GM12878 (cell line): ENCODE measurements at regions not wholly inside any gene's neighbourhood (a gene's known extent, or its start where the extent isn't known, plus 50 kb on each side); places are given as distances from the start of the nearest gene placed in this dataset.

Experiments used
- ATAC-seq: fragments of 200-7000 bp; cut with Tn5 transposase; 3 replicates; pipeline ENCODE4 v1.9.1; 2020; ENCODE audit warnings: mild to moderate bottlenecking, moderate library complexity
- BruUV-seq: library from RNA; stranded (reverse); fragments of 400-500 nt; replicated peaks from 2 replicates; lab custom pipeline; 2021; lab: Mats Ljungman, UMichigan
- CTCF ChIA-PET: fragments of 300-600 bp; sonication (Branson Sonifier 250); formaldehyde crosslinking; extraction: SDS; loops from one replicate; lab custom pipeline; 2021; ENCODE audit warnings: inconsistent platforms; lab: Yijun Ruan, JAX
- POLR2A ChIA-PET: fragments of 350-600 bp; formaldehyde crosslinking; extraction: SDS; loops from one replicate; lab custom pipeline; 2021; ENCODE audit warnings: inconsistent platforms; lab: Charles Lee
- RAD21 ChIA-PET: fragments of 300-600 bp; sonication (Branson Sonifier 250); formaldehyde crosslinking; loops from one replicate; lab custom pipeline; 2023; ENCODE audit warnings: antibody characterized with exemption; ENCODE audit not compliant: unreplicated experiment; lab: Charles Lee
- SMC1A ChIA-PET: fragments of 300-600 bp; sonication (Branson Sonifier 250); formaldehyde crosslinking; loops from one replicate; lab custom pipeline; 2023; ENCODE audit not compliant: unreplicated experiment, uncharacterized antibody; lab: Charles Lee
- DNase-seq: peaks from one replicate; pipeline ENCODE4 v3.0.0-alpha.2; 2011; ENCODE audit warnings: low read depth, low spot score
- FAIRE-seq: peaks from 3 replicates; lab custom pipeline; 2011; peaks lifted over from hg19 to GRCh38; lab: Jason Lieb, UNC
- H2AFZ ChIP-seq: 2 replicates; pipeline ENCODE4 v1.6.0; 2011; ENCODE audit warnings: low read depth, low read length, control low read depth; ENCODE audit not compliant: control insufficient read depth
- H3K27ac ChIP-seq: 2 replicates; pipeline ENCODE4 v1.5.1; 2011; ENCODE audit warnings: control low read depth; ENCODE audit not compliant: control insufficient read depth, insufficient read depth
- H3K27me3 ChIP-seq, 2 experiments: replicated peaks in 1 of 2; 2 replicates each; pipeline versions ENCODE4 v1.6.0 to v1.6.1; 2011; ENCODE audit warnings: low read length in 1 of 2; ENCODE audit not compliant: control insufficient read depth in 2 of 2, insufficient read depth in 2 of 2
- H3K36me3 ChIP-seq, 2 experiments: 2 replicates each; pipeline ENCODE4 v1.5.1; 2011; ENCODE audit warnings: low read length in 1 of 2; ENCODE audit not compliant: control insufficient read depth in 2 of 2, insufficient read depth in 2 of 2
- H3K4me1 ChIP-seq: 2 replicates; pipeline ENCODE4 v1.6.1; 2011; ENCODE audit warnings: mild to moderate bottlenecking, low read length, moderate library complexity, mixed read lengths; ENCODE audit not compliant: control insufficient read depth, insufficient read depth
- H3K4me2 ChIP-seq: 2 replicates; pipeline ENCODE4 v1.6.0; 2011; ENCODE audit warnings: control low read depth; ENCODE audit not compliant: control insufficient read depth, insufficient read depth
- H3K4me3 ChIP-seq: fragments of 200-600 bp; sonication (generic); 2 replicates; pipeline ENCODE4 v1.5.1; 2016
- H3K79me2 ChIP-seq: 2 replicates; pipeline ENCODE4 v1.6.0; 2011; ENCODE audit warnings: low read length; ENCODE audit not compliant: control insufficient read depth, insufficient read depth
- H3K9ac ChIP-seq: 2 replicates; pipeline ENCODE4 v1.8.0; 2011; ENCODE audit warnings: low read length, control low read depth, mixed read lengths; ENCODE audit not compliant: control insufficient read depth, insufficient read depth
- H3K9me3 ChIP-seq: replicated peaks from 3 replicates; pipeline ENCODE4 v1.5.1; 2011; ENCODE audit warnings: mild to moderate bottlenecking, low read length; ENCODE audit not compliant: control insufficient read depth, insufficient read depth
- H4K20me1 ChIP-seq: 2 replicates; pipeline ENCODE4 v1.6.0; 2011; ENCODE audit not compliant: control insufficient read depth, insufficient read depth
- ATF3 ChIP-seq: IDR thresholded peaks from 2 replicates; pipeline ENCODE4 v1.6.1; 2011; ENCODE audit warnings: low read depth, mild to moderate bottlenecking, low read length, moderate library complexity, borderline replicate concordance; ENCODE audit errors: extremely low read depth
- CHD4 ChIP-seq: fragments of 200-600 bp; sonication (generic); IDR thresholded peaks from 2 replicates; pipeline ENCODE4 v1.6.1; 2016; ENCODE audit warnings: mild to moderate bottlenecking
- CREM ChIP-seq: IDR thresholded peaks from 2 replicates; pipeline ENCODE4 v1.6.1; 2014; ENCODE audit warnings: antibody characterized with exemption, low read depth
- E2F8 ChIP-seq: fragments of 450-650 bp; IDR thresholded peaks from 2 replicates; pipeline ENCODE4 v1.6.1; 2018; ENCODE audit warnings: mild to moderate bottlenecking, low read depth, moderate library complexity; ENCODE audit not compliant: partially characterized antibody
- FOXM1 ChIP-seq: IDR thresholded peaks from 2 replicates; pipeline ENCODE4 v1.6.1; 2012; ENCODE audit warnings: low read depth, mild to moderate bottlenecking, inconsistent platforms, low read length, moderate library complexity
- KAT2A ChIP-seq: conservative IDR thresholded peaks from 2 replicates; pipeline ENCODE4 v1.6.1; 2011; ENCODE audit warnings: low read depth, low read length; ENCODE audit not compliant: control insufficient read depth
- RAD51 ChIP-seq: fragments of 450-650 bp; IDR thresholded peaks from 2 replicates; pipeline ENCODE4 v1.6.1; 2016; ENCODE audit warnings: moderate library complexity, mild to moderate bottlenecking, inconsistent platforms
- RELA ChIP-seq: fragments of 450-650 bp; IDR thresholded peaks from 2 replicates; pipeline ENCODE4 v1.8.0; 2014; ENCODE audit warnings: borderline replicate concordance; ENCODE audit not compliant: partially characterized antibody
- REST ChIP-seq: IDR thresholded peaks from 2 replicates; pipeline ENCODE4 v1.6.1; 2012; ENCODE audit warnings: mild to moderate bottlenecking, low read depth, low read length
- SP1 ChIP-seq: IDR thresholded peaks from one replicate; pipeline ENCODE4 v1.6.1; 2011; ENCODE audit warnings: low read depth, low read length
- SRF ChIP-seq, 2 experiments: IDR thresholded peaks; 2 replicates each; pipeline ENCODE4 v1.6.1; 2011; ENCODE audit warnings: low read depth in 2 of 2, low read length in 2 of 2, mild to moderate bottlenecking in 1 of 2, moderate library complexity in 1 of 2
- TBL1XR1 ChIP-seq: IDR thresholded peaks from 2 replicates; pipeline ENCODE4 v1.6.1; 2012; ENCODE audit warnings: low read depth, low read length, improper control_type of control experiment
- YBX1 ChIP-seq: fragments of 450-650 bp; IDR thresholded peaks from 2 replicates; pipeline ENCODE4 v1.6.1; 2016; ENCODE audit warnings: antibody characterized with exemption
- YY1 ChIP-seq: IDR thresholded peaks from 2 replicates; pipeline ENCODE4 v1.6.1; 2011; ENCODE audit warnings: low read depth, mild to moderate bottlenecking, low read length
- ZNF207 ChIP-seq: fragments of 450-650 bp; IDR thresholded peaks from 2 replicates; pipeline ENCODE4 v1.6.1; 2014; ENCODE audit warnings: antibody characterized with exemption, mild to moderate bottlenecking, borderline replicate concordance
- WGBS: methylation state at CpG from one replicate; pipeline ENCODE4 v1.1.6; 2016; ENCODE audit warnings: low lambda C conversion rate; ENCODE audit not compliant: insufficient replicate concordance, insufficient coverage; ENCODE audit errors: missing lambda C conversion rate; 5-methylcytosine and 5-hydroxymethylcytosine counted together
- in situ Hi-C: fragments of 300-500 bp; cut with MboI; formaldehyde crosslinking; loops from 9 replicates; pipeline ENCODE4 v1.14.3; 2018; ENCODE audit warnings: mixed read lengths
- intact Hi-C: fragments of 100-400 bp; cut with micrococcal nuclease; formaldehyde crosslinking; loops from one replicate; pipeline ENCODE4 v1.14.2; 2022; ENCODE audit not compliant: unreplicated experiment

GRCh38 chr11:115684699-115685098 lies 180.5 kb upstream of the CADM1 start (continued):
- TF ChIP-seq E2F8 (no peak), CREM (no peak), KAT2A (no peak), ATF3 (no peak), YY1 (no peak)

- Histone ChIP-seq H3K79me2 (no peaks in the 10 kb centered on the region), H3K9ac (no peak overlapping the region), H4K20me1 (no peaks in the 10 kb centered on the region), H3K9me3 (no peaks in the 10 kb centered on the region), H3K27ac (no peak overlapping the region), H2AFZ (no peak overlapping the region), H3K27me3 (peaks cover 0 to 2% of the 10 kb centered on the region in 2 experiments; a peak in 1 of 4 replicates), H3K36me3 (no peaks in the 10 kb centered on the region), H3K4me3 (no peak overlapping the region), H3K4me1 (no peaks in the 10 kb centered on the region), H3K4me2 (no peak overlapping the region)
- POLR2A ChIA-PET: no interaction called here
- BruUV-seq: no TSS peak
- CTCF ChIA-PET: no interaction called here
- ATAC-seq: no peak
- in situ Hi-C loops (no loop called here), intact Hi-C loops (no loop called here)
- 44% methylated on average over 2 of the region's 2 CpGs for WGBS
- TF ChIP-seq YBX1 (no peak), CHD4 (no peak), FOXM1 (no peak), SRF (IDR thresholded peaks at IDR 0.05; ENCODE audit: low read depth in 2 of 2, low read length in 2 of 2) (no peak), TBL1XR1 (no peak), RAD51 (no peak), RELA (no peak), SP1 (no peak), REST (no peak), ZNF207 (no peak)
- RAD21 ChIA-PET: no interaction called here
- no peak for FAIRE-seq
- SMC1A ChIA-PET: no interaction called here
- no peak for DNase-seq
These were observed 179.9 kb upstream of the CADM1 start for GRCh38 chr11:115684135-115684534.
